HG03469 (cell line): ENCODE measurements at regions not wholly inside any gene's neighbourhood (a gene's known extent, or its start where the extent isn't known, plus 50 kb on each side); places are given as distances from the start of the nearest gene placed in this dataset.

Experiments used
- ATAC-seq: cut with Tn5 transposase; IDR thresholded peaks from one replicate; pipeline ENCODE4 v1.9.1; 2021; ENCODE audit warnings: mild to moderate bottlenecking, moderate library complexity, moderate number of reproducible peaks; ENCODE audit not compliant: unreplicated experiment

GRCh38 chr1:194241215-194241614, 1054.8 kb upstream of the B3GALT2 start:
- ATAC-seq, result no peak

DNA sequence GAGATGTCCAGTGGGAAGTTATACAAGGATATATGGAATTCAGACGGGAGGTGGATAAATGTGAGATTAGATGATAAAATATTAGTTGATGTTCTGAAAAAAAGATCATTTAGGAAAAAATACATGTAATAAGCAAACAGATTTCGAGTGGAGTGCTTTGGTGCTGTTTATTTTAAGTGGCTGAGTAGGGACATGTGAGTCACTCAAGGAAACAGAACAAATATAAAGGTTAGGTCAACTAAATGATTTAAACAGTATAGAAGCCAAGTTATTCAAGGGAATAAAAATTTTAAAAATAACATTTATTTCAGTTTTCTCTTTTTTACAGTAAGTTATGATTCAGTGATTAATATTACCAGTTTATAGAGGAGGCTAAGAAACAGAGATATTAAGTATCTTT, 1046.7 kb upstream of the B3GALT2 start:
- no peak for ATAC-seq

DNA sequence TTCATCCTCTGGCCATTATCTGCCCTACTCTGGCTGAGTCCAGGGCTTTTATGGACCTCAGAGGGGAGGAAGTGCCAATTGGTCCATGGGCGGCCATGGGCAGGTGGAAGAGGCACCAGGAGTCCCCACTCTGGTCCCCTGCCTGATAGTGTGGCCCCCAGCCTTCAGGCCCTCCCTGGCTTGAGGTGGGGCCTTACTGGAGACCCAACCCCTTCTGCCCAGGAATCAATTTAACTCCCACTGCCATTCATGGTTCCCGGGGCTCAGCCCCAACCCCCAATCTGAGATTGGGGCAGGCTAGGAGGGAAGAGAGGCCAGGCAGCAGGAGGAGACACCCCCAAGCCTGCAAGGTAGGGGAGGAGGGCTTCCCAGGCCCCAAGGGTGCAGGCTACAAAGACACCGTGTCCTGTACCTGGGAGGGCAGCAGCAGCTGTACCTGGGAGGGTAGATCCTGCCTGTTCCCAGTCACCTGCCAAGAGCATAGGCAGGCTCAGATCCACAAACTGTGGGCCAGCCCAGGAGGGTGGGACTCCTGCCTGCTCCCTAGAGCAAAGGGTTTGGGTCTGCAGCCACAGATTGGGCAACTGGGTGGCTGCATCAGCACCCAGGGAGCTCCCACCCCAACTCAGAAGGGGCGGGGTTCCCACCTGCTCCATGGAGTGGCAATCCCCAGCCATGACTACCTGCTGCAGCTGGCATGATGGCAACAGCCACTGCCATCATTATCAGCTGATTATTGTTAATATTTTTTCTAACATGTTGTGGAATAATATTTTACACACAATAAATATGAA, 1044.1 kb upstream of the B3GALT2 start:
- no peak for ATAC-seq

DNA sequence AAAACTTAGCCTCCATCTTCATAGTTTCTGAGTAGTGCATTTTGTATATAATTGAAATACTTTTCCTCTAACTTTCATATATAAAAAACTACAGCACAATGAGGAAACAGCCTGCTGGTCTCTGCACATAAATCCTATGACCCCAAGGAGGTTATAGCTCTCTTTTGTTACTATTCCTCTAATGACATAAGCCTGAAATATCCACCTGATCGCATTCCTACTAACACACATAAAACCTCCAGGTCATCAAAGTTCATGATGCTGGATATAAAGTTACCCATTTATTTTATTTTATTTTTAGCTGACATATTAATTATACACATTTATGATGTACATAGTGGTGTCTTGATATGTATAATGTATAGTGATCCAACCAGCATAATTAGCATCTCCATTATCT, 1042.0 kb upstream of the B3GALT2 start:
- no peak for ATAC-seq

DNA sequence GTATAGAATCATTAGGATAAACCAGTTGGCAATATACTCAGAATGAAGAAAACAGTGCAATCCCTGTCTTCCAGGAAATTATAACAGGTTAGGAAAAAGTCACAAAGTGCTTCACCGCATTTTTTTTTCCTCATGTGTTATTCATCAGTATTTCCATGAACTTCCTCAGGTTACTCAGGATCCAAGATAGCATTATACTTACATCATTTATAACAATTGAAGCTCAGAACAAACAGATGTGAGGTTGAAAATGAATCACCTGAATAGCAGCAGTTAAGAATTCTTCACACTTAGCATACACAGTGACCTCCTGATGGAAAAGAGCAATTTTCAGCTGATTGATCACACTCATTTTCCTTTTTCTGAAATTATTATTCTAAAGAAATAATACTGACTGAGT, 1040.7 kb upstream of the B3GALT2 start:
- ATAC-seq, result no peak

DNA sequence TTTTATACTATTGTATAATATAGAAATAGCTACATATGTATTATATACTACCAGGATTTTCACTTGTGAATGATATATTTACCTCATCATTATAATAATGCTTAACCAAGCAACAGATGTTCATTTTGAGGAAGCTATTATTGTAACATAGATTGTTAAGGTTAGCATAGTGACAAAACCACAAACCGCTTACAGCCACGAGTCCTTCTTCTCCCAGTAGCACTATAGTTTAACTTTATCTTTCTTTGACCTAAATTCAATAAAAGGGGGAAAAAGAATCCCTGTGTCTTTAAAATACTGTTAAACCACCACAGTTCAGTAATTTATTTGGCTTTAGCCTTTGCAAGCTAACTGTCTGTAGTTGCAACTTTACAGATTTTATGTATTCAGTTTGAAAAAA, 1039.4 kb upstream of the B3GALT2 start:
- peak; percentile 91 for ATAC-seq

GRCh38 chr1:194223596-194223995, 1037.2 kb upstream of the B3GALT2 start:
- no peak for ATAC-seq

- ATAC-seq, result no peak
Measured at GRCh38 chr1:194215448-194215847, 1029.0 kb upstream of the B3GALT2 start.

- no peak for ATAC-seq
Measured at GRCh38 chr1:194214735-194215134, 1028.3 kb upstream of the B3GALT2 start.

DNA sequence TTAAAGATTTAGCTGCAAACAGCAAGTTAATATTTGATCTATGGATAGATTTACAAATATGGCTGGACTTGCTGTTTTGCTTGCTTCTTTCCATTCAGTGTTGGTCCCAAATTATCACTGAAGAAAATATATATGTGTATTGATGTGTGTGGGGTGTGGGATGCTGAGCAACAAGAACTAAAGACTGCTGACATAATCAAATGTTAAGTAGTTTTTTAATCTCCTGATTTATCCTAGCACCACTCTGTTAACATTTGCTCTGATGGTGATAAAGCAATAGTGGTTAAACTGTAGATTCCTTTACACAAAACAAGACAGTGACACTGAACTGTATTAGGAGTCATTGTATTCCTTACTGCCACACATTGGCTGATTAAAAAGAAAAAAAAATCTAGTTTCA, 1023.5 kb upstream of the B3GALT2 start:
- no peak for ATAC-seq

DNA sequence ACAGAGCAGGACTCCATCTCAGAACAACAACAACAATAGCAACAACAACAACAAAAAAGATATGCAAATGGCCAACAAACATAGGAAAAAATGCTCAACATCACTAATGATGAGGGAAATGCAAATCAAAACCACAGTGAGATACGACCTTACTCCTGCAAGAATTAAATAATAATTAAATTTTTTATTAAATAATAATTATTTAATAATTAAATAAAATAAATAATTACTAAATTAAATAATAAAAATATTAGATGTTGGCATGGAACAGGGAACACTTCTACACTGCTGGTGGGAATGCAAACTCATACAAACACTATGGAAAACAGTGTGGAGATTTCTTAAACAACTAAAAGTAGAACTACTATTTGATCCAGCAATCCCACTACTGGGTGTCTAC, 1022.3 kb upstream of the B3GALT2 start:
- no peak for ATAC-seq

GRCh38 chr1:194196562-194196961, 1010.1 kb upstream of the B3GALT2 start:
- no peak for ATAC-seq

GRCh38 chr1:194194724-194195123, 1008.3 kb upstream of the B3GALT2 start:
- no peak for ATAC-seq

DNA sequence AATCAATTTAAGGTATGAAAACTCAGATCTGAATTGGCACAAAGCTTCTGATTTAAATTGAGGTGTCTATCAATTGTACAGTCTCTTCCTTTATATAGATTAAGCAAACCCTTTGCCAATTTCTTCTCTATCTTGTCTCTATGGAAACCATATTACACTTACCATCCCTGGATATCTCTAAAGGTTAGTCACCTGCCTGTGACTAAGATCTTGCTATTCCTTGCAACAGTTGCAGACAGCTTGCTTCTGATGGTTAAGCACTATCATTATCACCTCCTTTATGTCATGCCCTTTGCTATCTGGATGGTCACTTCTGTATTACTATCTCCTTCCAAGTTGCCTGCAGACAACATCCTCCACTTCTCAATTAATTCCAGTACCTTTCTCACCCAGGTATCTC, 998.6 kb upstream of the B3GALT2 start:
- no peak for ATAC-seq

DNA sequence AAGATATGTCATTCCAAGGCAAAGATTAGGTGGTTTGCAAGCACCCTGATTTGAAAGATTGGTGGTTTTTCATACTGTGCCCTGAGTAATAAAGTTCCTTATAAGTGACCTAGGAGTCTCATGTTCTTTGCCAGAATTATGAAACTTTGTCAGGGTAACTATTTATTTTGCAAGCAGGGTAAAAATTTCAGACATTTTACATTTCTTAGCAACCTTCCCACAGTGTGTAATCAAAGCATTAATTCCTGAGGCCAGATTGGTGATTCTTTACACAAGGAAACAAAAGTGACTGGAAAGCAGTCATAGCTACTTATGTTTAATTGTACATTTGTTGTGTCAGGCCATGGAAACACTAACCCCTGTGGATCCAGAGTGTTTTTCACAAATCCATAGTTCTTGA, 998.0 kb upstream of the B3GALT2 start:
- ATAC-seq, result no peak

GRCh38 chr1:194181845-194182244, 995.4 kb upstream of the B3GALT2 start:
- no peak for ATAC-seq

GRCh38 chr1:194176212-194176611, 989.8 kb upstream of the B3GALT2 start:
- no peak for ATAC-seq

DNA sequence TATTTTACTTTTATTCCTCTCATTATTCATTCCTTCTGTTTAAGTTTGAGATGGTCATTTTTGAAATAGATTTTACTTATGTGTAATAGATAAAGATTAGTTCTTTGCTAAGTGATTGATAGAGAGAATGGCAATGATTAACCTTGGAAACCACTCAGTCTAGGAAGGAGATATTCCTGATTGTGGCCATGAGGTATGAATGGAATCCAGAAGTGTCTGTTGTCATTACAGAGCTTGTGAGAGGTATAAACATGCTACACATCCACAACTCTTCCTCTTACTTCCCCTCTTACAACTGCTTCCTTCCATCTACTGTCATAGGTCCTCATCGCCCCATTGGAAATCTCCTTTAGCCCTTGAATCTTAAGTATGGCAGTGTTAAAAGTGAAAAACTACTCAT, 988.8 kb upstream of the B3GALT2 start:
- no peak for ATAC-seq

GRCh38 chr1:194174528-194174927, 988.1 kb upstream of the B3GALT2 start:
- no peak for ATAC-seq

- no peak for ATAC-seq
Measured at GRCh38 chr1:194171596-194171995, 985.2 kb upstream of the B3GALT2 start.

DNA sequence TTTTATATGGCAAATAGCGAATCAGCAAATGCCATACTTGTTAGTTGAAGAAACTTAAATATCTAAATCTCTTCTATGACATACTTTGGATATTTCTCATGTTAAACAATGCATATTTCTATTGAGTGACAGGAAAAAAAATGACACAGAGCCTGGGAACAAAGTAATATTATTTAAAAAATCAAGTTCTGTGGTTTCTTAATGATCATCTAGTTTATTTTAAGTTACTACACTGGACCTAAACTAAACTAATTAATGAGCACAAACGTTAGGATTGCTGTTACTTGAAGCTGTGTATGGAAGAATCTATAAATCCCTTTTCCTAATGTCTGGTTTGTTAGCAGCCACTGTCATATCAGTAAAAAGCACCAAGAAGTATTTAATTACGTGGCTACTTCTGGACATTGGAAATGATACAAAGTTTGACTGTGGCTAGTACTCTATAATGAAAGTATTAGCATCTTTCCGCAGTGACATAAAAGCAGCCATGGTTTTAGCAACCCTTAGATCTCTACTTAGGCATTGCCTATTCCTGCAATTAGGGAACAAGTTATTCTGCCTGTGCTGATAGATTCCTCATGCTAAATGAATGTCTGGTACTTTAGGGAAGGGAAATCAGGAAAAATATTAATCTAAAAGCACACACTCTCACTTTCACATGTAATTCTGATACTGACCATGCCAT, 981.7 kb upstream of the B3GALT2 start:
- no peak for ATAC-seq

DNA sequence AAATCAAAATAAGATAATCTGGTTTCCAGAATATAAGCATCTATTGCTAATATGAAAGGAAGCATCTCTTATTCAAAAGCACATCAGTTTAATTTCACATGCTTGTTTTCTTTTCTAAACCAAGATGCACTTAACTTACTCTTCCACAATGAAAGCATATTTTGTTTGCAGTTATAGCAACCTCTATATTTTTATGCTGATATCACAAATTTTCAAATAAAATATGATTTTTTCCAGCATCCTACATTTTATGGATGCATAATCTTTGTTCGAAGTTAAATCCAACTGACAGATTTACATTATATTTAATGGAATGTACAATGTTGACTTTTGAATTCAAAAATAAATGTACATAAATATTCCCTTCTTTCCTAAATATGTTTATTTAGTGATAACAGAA, 978.3 kb upstream of the B3GALT2 start:
- ATAC-seq, result no peak

DNA sequence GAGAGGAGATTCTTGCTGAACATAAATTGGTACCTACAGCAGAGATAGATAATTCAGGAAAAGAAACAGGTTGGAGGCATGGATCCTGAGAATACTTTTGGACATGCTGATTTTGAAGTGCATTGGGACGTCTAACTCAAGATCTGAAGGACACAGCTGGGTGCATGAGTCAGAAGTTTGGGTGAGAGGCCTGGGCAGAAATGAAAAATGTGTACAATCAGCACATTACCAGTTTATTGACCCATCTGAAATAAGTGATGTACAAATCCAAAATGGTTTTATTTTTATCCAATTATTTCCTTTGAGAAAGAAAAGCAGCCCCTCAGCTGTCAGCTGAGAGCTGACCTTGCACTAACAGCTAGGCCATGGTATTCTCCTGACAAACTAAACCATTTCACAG, 975.2 kb upstream of the B3GALT2 start:
- no peak for ATAC-seq
